T-cell (primary cell): ENCODE measurements at regions not wholly inside any gene's neighbourhood (a gene's known extent, or its start where the extent isn't known, plus 50 kb on each side); places are given as distances from the start of the nearest gene placed in this dataset.

Experiments
- ATAC-seq, 4 experiments: fragments of 200-7000 bp in 3 of 4; fragments of 150-1000 bp in 1 of 4; cut with Tn5 transposase; replicated peaks in 1 of 4; 1 replicate in 3 of 4; 2 replicates in 1 of 4; pipeline ENCODE4 v1.10.0; 2021; ENCODE audit warnings: moderate library complexity in 3 of 4, mild to moderate bottlenecking in 2 of 4, moderate number of reproducible peaks in 1 of 4
- CTCF ChIA-PET, 2 donors: fragments of 300-600 bp; sonication (Branson Sonifier 250); formaldehyde crosslinking; loops; one replicate each; lab custom pipeline; 2022; ENCODE audit warnings: antibody characterized with exemption in 2 of 2; lab: Charles Lee
- POLR2A ChIA-PET, 2 donors: fragments of 300-600 bp; sonication (Branson Sonifier 250); formaldehyde crosslinking; loops; one replicate each; lab custom pipeline; 2022; ENCODE audit warnings: antibody characterized with exemption in 2 of 2; lab: Charles Lee
- DNase-seq, 35 experiments: peaks; one replicate each; pipeline versions ENCODE4 v3.0.0 to v3.0.0-alpha.2; 2013 to 2023
- H3K27ac ChIP-seq: one replicate; pipeline ENCODE4 v1.5.1; 2013; ENCODE audit warnings: low read length
- H3K27me3 ChIP-seq, 2 experiments: replicated peaks in 1 of 2; 1 replicate in 1 of 2; 2 replicates in 1 of 2; pipeline versions ENCODE4 v1.6.1 to v1.7.0; 2013; ENCODE audit warnings: low read length in 1 of 2, mixed read lengths in 1 of 2; ENCODE audit not compliant: control insufficient read depth in 2 of 2, insufficient read depth in 2 of 2; ENCODE audit errors: extremely low read depth in 1 of 2
- H3K36me3 ChIP-seq, 2 donors: 1 replicate in 1 of 2; 2 replicates in 1 of 2; pipeline versions ENCODE4 v1.6.1 to v1.7.0; 2013; ENCODE audit warnings: low read length in 1 of 2; ENCODE audit not compliant: control insufficient read depth in 2 of 2, insufficient read depth in 1 of 2; ENCODE audit errors: extremely low read depth in 1 of 2
- H3K4me1 ChIP-seq, 2 experiments: 1 replicate in 1 of 2; 2 replicates in 1 of 2; pipeline versions ENCODE4 v1.6.1 to v1.7.0; 2013; ENCODE audit warnings: low read length in 2 of 2, mixed read lengths in 1 of 2; ENCODE audit not compliant: insufficient read depth in 2 of 2, control insufficient read depth in 1 of 2; ENCODE audit errors: extremely low read depth in 1 of 2
- H3K4me3 ChIP-seq, 2 donors: 1 replicate in 1 of 2; 2 replicates in 1 of 2; pipeline versions ENCODE4 v1.5.1 to v1.7.0; 2013; ENCODE audit warnings: mild to moderate bottlenecking in 2 of 2, low read length in 1 of 2, moderate library complexity in 1 of 2; ENCODE audit not compliant: control insufficient read depth in 1 of 2; ENCODE audit errors: extremely low read depth in 1 of 2
- H3K9me3 ChIP-seq: 2 replicates; pipeline ENCODE4 v1.7.0; 2013
- H3K27ac Mint-ChIP-seq, 2 donors: one replicate each; pipeline ENCODE4 v1.8.0; 2020 to 2021; ENCODE audit warnings: mild to moderate bottlenecking in 2 of 2, mixed read lengths in 2 of 2
- H3K27me3 Mint-ChIP-seq, 2 donors: one replicate each; pipeline ENCODE4 v1.8.0; 2021 to 2022; ENCODE audit warnings: mixed read lengths in 2 of 2
- H3K36me3 Mint-ChIP-seq: one replicate; pipeline ENCODE4 v1.8.0; 2021; ENCODE audit warnings: mixed read lengths
- H3K4me1 Mint-ChIP-seq, 3 donors: one replicate each; pipeline ENCODE4 v1.8.0; 2020 to 2022; ENCODE audit warnings: mixed read lengths in 3 of 3, mild to moderate bottlenecking in 1 of 3
- H3K4me3 Mint-ChIP-seq, 3 donors: one replicate each; pipeline ENCODE4 v1.8.0; 2020 to 2022; ENCODE audit warnings: mild to moderate bottlenecking in 3 of 3, mixed read lengths in 3 of 3, moderate library complexity in 3 of 3
- H3K9me3 Mint-ChIP-seq, 3 donors: one replicate each; pipeline ENCODE4 v1.8.0; 2020 to 2022; ENCODE audit warnings: mixed read lengths in 3 of 3
- WGBS: methylation state at CpG from one replicate; pipeline ENCODE4 v1.1.5; 2013; ENCODE audit warnings: missing lambda C conversion rate; ENCODE audit not compliant: insufficient coverage; 5-methylcytosine and 5-hydroxymethylcytosine counted together

DNA sequence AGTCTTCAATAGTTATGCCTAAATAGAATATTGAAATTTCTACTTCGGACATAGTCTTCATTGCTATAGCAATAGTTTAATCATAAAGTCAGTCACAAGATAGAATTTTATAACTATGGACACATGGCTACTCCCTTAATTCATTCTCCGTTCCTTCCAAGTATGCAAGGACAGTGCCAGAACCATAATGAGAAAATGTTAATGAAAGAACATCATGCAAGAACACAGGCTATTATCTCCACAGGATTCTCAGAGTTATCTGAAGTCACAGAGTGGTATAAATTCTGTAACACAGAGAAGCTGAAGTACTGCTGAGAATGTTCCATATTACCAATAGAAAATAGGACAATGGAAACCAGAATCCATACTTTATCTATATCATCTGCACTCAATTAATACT lies 826.2 kb downstream of the EPHA7 start:
- Mint-ChIP-seq H3K4me3 (no peak overlapping the region), H3K36me3 (no peaks in the 10 kb centered on the region), H3K4me1 (no peaks in the 10 kb centered on the region), H3K9me3 (peaks cover 0 to 8% (median 7%) of the 10 kb centered on the region in 3 donors), H3K27ac (no peak overlapping the region), H3K27me3 (no peaks in the 10 kb centered on the region)
- DNase-seq (no peak), ATAC-seq (no peak)
- Histone ChIP-seq H3K36me3 (no peaks in the 10 kb centered on the region), H3K27ac (no peak overlapping the region), H3K9me3 (no peaks in the 10 kb centered on the region), H3K27me3 (no peaks in the 10 kb centered on the region), H3K4me1 (no peaks in the 10 kb centered on the region), H3K4me3 (no peak overlapping the region)
- CTCF ChIA-PET = no interaction called here
- POLR2A ChIA-PET = no interaction called here
- WGBS = no CpG with 5 or more reads among the region's 2 CpGs

DNA sequence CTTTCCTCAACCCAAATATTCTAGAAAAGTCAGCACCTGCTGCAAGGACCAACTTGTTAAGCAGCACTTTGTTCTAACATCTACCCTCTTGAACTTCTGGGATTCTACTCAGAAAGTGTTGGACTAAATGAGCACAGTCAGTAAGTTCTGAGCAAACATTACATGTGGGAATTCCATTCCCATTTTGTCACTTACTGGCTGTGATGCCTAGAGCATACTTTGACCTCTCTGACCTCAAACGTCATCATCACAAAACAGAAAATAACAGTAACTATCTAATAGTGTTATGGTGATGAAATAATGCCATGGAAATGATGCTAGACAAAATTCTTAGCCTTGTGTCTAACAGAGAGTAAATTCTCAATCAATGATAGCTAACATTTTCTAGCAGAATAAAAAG lies 829.4 kb downstream of the EPHA7 start:
- no CpG with 5 or more reads among the region's 1 CpG for WGBS
- ATAC-seq = no peak
- Histone ChIP-seq H3K36me3 (no peaks in the 10 kb centered on the region), H3K4me3 (no peak overlapping the region), H3K9me3 (no peaks in the 10 kb centered on the region), H3K27ac (no peak overlapping the region), H3K4me1 (no peaks in the 10 kb centered on the region), H3K27me3 (no peaks in the 10 kb centered on the region)
- Mint-ChIP-seq H3K9me3 (peaks cover 4 to 14% (median 10%) of the 10 kb centered on the region in 3 donors), H3K27me3 (no peaks in the 10 kb centered on the region), H3K4me3 (no peak overlapping the region), H3K27ac (no peak overlapping the region), H3K4me1 (no peaks in the 10 kb centered on the region), H3K36me3 (no peaks in the 10 kb centered on the region)
- ChIA-PET CTCF (no interaction called here), POLR2A (no interaction called here)
- no peak for DNase-seq

DNA sequence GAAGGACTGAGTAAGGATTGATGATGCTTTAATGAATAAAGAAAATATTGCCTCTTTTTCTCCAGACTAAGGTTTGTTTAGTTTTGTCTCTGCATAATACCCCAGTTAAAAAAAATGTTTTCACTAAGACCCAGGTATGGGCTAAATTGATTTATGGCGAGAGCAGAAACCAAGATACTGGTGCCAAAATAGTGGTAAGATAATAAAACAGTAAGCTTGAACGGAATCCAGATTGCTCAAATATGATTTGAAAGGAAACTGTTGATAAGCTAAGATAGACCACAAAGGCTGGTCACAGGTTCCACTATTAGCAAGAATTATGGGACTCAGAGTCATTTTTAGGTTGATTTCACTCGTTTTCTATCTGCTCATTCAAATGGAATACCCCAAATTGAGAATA lies 831.2 kb downstream of the EPHA7 start:
- Mint-ChIP-seq H3K9me3 (peaks cover 4 to 14% (median 13%) of the 10 kb centered on the region in 3 donors), H3K27ac (no peak overlapping the region), H3K36me3 (no peaks in the 10 kb centered on the region), H3K4me3 (no peak overlapping the region), H3K27me3 (no peaks in the 10 kb centered on the region), H3K4me1 (no peaks in the 10 kb centered on the region)
- CTCF ChIA-PET = no interaction called here
- Histone ChIP-seq H3K36me3 (no peaks in the 10 kb centered on the region), H3K27ac (no peak overlapping the region), H3K9me3 (no peaks in the 10 kb centered on the region), H3K4me1 (no peaks in the 10 kb centered on the region), H3K4me3 (no peak overlapping the region), H3K27me3 (no peaks in the 10 kb centered on the region)
- DNase-seq (no peak), ATAC-seq (no peak)
- POLR2A ChIA-PET = no interaction called here
- no CpG with 5 or more reads among the region's 3 CpGs for WGBS

DNA sequence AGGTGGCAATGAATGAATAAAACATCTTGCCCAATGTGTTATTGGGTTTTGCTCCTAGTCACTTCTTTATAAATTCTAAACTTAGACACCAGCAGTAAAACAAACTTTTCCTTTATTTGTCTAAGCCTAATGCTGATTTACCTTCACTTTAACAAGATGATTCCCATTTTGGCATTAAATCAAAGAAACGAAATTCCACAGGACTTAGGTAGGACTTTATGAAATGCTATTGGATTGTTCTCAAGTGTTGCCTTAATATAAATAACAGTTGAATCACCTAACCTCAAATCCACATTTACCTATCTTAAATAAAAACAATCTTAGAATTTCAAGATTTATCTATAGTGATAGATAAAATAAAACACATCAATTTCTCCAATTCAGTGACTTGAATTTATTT lies 831.8 kb downstream of the EPHA7 start:
- ChIA-PET POLR2A (no interaction called here), CTCF (no interaction called here)
- WGBS = no CpG with 5 or more reads among the region's 1 CpG
- DNase-seq (no peak), ATAC-seq (no peak)
- H3K36me3 ChIP-seq = no peaks in the 10 kb centered on the region
- H3K4me3 ChIP-seq = no peak overlapping the region
- H3K27me3 ChIP-seq = no peaks in the 10 kb centered on the region
- Mint-ChIP-seq H3K27me3 (no peaks in the 10 kb centered on the region), H3K36me3 (no peaks in the 10 kb centered on the region), H3K27ac (no peak overlapping the region), H3K4me1 (no peaks in the 10 kb centered on the region), H3K9me3 (peaks cover 4 to 14% (median 13%) of the 10 kb centered on the region in 3 donors), H3K4me3 (no peak overlapping the region)
- no peak overlapping the region for H3K27ac ChIP-seq
- H3K4me1 ChIP-seq = no peaks in the 10 kb centered on the region
- no peaks in the 10 kb centered on the region for H3K9me3 ChIP-seq

DNA sequence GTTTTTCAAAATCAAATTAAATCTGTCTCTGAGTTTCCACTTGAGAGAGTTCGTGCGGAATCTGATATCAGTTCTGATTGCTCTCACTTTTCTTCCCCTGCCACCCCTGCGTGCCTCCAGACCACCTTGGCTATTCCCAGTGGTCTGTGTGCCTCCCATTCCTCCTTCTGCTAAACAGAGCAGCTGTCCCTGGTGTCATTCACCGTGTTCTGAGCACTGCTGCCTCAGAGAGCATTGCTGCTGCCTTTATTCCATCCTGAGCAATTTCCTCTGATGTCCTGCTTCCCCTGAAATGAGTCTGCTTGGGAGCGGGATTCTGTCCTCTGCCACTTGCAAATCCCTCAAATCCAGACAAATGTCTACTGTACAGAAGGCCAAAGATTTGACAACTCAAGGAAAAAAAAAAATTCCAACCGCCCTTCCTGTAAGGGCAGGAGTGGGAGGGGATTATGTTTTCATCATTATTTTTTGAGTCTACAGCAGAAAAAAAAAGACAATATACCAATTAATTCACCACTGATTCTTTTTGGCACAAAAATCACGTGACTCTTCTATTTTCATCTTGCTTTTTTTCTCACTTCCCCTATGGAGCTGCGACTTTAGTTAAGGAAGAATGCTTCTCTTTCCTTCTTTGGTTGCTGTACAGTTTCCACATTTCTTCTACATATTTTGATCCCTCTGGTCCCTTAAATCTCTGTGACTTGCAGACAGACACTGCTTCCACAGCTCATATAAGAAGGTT lies 833.0 kb downstream of the EPHA7 start:
- WGBS = 76% methylated on average over 4 of the region's 8 CpGs
- CTCF ChIA-PET = no interaction called here

DNA sequence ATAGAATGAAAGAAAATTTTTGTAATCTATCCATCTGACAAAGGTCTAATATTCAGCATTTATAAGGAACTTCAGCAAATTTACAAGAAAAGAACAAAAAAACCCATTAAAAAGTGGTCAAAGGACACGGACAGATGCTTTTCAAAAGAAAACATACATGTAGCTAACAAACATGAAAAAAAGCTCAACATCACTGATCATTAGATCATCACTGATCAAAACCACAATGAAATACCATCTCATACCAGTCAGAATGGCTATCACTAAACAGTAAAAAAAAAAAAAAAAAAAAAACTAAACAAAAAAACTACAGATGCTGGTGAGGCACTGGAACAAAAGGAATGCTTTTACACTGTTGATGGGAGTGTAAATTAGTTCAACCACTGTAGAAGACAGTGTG lies 837.1 kb downstream of the EPHA7 start:
- Mint-ChIP-seq H3K36me3 (no peaks in the 10 kb centered on the region), H3K27ac (no peak overlapping the region), H3K27me3 (no peaks in the 10 kb centered on the region), H3K4me3 (no peak overlapping the region), H3K4me1 (no peaks in the 10 kb centered on the region), H3K9me3 (peaks cover 9 to 41% (median 32%) of the 10 kb centered on the region in 3 donors)
- ChIA-PET POLR2A (no interaction called here), CTCF (no interaction called here)
- Histone ChIP-seq H3K9me3 (no peaks in the 10 kb centered on the region), H3K27ac (no peak overlapping the region), H3K4me1 (no peaks in the 10 kb centered on the region), H3K36me3 (no peaks in the 10 kb centered on the region), H3K27me3 (no peaks in the 10 kb centered on the region), H3K4me3 (no peak overlapping the region)
- ATAC-seq (no peak), DNase-seq (no peak)
- WGBS = no CpG with 5 or more reads among the region's 1 CpG

More for the DNA sequence above, 833.0 kb downstream of the EPHA7 start:
- no peak overlapping the region for H3K27ac ChIP-seq
- no peak overlapping the region for H3K27ac Mint-ChIP-seq
- H3K36me3 ChIP-seq = no peaks in the 10 kb centered on the region
- no peaks in the 10 kb centered on the region for H3K9me3 ChIP-seq
- H3K27me3 Mint-ChIP-seq = no peaks in the 10 kb centered on the region
- H3K9me3 Mint-ChIP-seq = peaks cover 12 to 20% (median 14%) of the 10 kb centered on the region in 3 donors
- POLR2A ChIA-PET = no interaction called here
- DNase-seq (no peak), ATAC-seq (no peak)
- no peaks in the 10 kb centered on the region for H3K36me3 Mint-ChIP-seq
- no peaks in the 10 kb centered on the region for H3K27me3 ChIP-seq
- H3K4me1 Mint-ChIP-seq = no peaks in the 10 kb centered on the region
- no peak overlapping the region for H3K4me3 Mint-ChIP-seq
- H3K4me1 ChIP-seq = no peaks in the 10 kb centered on the region
- no peak overlapping the region for H3K4me3 ChIP-seq
